OCI-LY3 (cell line): ENCODE measurements at regions not wholly inside any gene's neighbourhood (a gene's known extent, or its start where the extent isn't known, plus 50 kb on each side); places are given as distances from the start of the nearest gene placed in this dataset.

ENCODE experiments used
- EZH2phosphoT487 ChIP-seq: fragments of 200-600 bp; shearing (Covaris generic); IDR thresholded peaks from 2 replicates; pipeline ENCODE4 v1.6.1; 2018; ENCODE audit warnings: antibody characterized with exemption, mixed run types, low read depth
- TF ChIP-seq, protein P1 (sequence below): fragments of 200-600, 300-600 bp; sonication (generic); IDR thresholded peaks from 2 replicates; pipeline ENCODE4 v1.5.1; 2014; ENCODE audit warnings: antibody characterized with exemption, low read length, low read depth

DNA sequence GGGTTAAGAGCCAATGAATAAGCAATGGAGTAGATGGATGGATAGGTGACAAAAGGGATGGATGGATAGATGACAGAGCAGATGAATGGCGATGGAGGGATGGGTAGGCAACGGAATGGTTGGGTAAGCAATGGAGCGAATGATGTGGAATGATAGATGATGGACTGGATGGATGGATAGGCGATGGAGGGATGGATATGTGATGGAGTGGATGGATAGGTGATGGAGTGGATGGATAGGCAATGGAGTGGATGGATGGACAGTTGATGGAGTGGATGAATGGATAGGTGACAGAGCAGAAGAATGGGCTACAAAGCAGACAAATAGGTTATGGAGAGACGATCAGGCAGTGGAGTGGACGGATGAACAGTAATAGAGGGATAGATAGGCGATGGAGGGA lies 269.6 kb downstream of the TEX29 start:
- TF ChIP-seq, protein P1, sequence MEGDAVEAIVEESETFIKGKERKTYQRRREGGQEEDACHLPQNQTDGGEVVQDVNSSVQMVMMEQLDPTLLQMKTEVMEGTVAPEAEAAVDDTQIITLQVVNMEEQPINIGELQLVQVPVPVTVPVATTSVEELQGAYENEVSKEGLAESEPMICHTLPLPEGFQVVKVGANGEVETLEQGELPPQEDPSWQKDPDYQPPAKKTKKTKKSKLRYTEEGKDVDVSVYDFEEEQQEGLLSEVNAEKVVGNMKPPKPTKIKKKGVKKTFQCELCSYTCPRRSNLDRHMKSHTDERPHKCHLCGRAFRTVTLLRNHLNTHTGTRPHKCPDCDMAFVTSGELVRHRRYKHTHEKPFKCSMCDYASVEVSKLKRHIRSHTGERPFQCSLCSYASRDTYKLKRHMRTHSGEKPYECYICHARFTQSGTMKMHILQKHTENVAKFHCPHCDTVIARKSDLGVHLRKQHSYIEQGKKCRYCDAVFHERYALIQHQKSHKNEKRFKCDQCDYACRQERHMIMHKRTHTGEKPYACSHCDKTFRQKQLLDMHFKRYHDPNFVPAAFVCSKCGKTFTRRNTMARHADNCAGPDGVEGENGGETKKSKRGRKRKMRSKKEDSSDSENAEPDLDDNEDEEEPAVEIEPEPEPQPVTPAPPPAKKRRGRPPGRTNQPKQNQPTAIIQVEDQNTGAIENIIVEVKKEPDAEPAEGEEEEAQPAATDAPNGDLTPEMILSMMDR = no peak
- TF ChIP-seq EZH2phosphoT487 = no peak
